ENCODE measurements at regions not wholly inside any gene's neighbourhood (a gene's known extent, or its start where the extent isn't known, plus 50 kb on each side); places are given as distances from the start of the nearest gene placed in this dataset.
A peak's percentile ranks its signal among the peaks of the same experiment; 100 is the strongest.

GRCh38 chr15:96409215-96410138 lies 79.0 kb downstream of the NR2F2 start:
- H3K9ac ChIP-seq (ENCODE audit: control insufficient read depth, extremely low read depth, insufficient read depth, low read length) = no peak overlapping the region
- no peak for FAIRE-seq
- H3K79me2 ChIP-seq (ENCODE audit: control insufficient read depth, insufficient read depth, low read length) = no peaks in the 10 kb centered on the region
- H3K36me3 ChIP-seq (ENCODE audit: control insufficient read depth in 2 of 2, extremely low read depth in 1 of 2, insufficient read depth in 2 of 2, low read length in 2 of 2) = no peaks in the 10 kb centered on the region
- H2AFZ ChIP-seq (ENCODE audit: control insufficient read depth, low read length) = no peak overlapping the region
- H4K20me1 ChIP-seq (ENCODE audit: control insufficient read depth, extremely low read depth, insufficient read depth, low read length) = no peaks in the 10 kb centered on the region
- no peak overlapping the region for H3K4me2 ChIP-seq (ENCODE audit: control insufficient read depth, extremely low read depth, insufficient read depth, low read depth, low read length)
- no peaks in the 10 kb centered on the region for H3K9me3 ChIP-seq (ENCODE audit: control insufficient read depth, low read depth, low read length)
- H3K4me1 ChIP-seq (ENCODE audit: control insufficient read depth, extremely low read depth, insufficient read depth, low read length) = no peaks in the 10 kb centered on the region
- H3K27me3 ChIP-seq (ENCODE audit: control insufficient read depth, extremely low read depth, insufficient read depth, low read length) = peaks cover 74% of the 10 kb centered on the region
- no peak overlapping the region for H3K4me3 ChIP-seq (ENCODE audit: control insufficient read depth in 2 of 3, extremely low read depth in 1 of 3, insufficient read depth in 2 of 3, low read depth in 1 of 3, low read length in 3 of 3)
- no peak overlapping the region for H3K27ac ChIP-seq (ENCODE audit: control insufficient read depth, insufficient read depth, low read length)
- dilution Hi-C loops (cut with MboI; ENCODE audit: extremely low pct_ligation_motif_present, low sequenced_read_pairs) = no loop called here
- DNase-seq (ENCODE audit: low read depth, low spot score) = no peak
- TF ChIP-seq CTCF (optimal IDR thresholded peaks at IDR 0.05 in 1 of 3, IDR thresholded peaks at IDR 0.05 in 1 of 3, conservative IDR thresholded peaks at IDR 0.05 in 1 of 3; ENCODE audit: extremely low read depth in 1 of 3, insufficient read depth in 2 of 3, low read length in 3 of 3) (no peak), EZH2 (IDR thresholded peaks at IDR 0.05; ENCODE audit: low read length) (peak; percentile 93)
- H3K9me1 ChIP-seq (ENCODE audit: control insufficient read depth, extremely low read depth, insufficient read depth, low read length) = no peaks in the 10 kb centered on the region

DNA sequence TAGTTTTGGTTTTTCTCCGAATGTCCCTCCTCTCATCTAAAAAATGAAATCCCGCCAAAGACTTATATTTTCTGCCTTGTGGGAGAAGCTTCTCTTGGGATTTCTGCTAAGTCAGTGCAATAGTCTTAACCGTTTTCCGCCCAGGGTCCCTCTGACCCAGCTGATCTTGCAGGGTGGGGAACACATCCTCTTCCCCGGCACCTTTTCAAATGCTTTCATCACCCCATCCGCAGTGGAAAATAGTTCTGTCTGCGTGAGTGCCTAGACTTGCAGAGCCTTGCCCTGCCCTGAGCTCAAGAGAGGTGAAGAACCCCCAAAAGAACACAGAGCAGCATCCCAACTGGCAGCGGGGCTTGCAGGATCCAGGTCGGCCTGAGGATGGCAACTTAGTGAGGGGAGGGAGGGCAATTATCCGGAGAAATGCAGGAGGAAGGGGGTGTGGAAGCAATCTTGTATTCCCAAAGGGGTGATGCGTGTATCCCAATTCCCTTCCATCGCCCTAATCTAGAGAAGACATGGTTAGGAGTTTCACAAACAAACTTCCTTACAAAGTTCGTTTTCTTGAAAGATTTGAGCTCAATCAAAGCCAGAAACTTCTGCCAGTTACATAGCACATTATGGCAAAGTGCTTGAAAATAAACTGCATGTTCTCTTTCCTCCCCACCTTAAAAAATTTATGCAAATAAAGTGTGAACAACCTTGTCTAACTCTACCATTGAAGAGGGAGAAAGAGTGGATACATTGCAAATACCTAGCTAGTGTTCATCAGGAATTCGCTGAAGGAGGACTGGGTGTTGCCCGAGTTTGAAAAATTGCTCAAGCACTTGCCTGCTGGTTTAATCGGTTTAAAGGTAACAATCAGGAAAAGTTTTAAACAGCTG lies 79.9 kb downstream of the NR2F2 start:
- Histone ChIP-seq H3K9me3 (ENCODE audit: control insufficient read depth, low read depth, low read length) (no peaks in the 10 kb centered on the region), H3K27me3 (ENCODE audit: control insufficient read depth, extremely low read depth, insufficient read depth, low read length) (peaks cover 81% of the 10 kb centered on the region), H3K27ac (ENCODE audit: control insufficient read depth, insufficient read depth, low read length) (no peak overlapping the region), H4K20me1 (ENCODE audit: control insufficient read depth, extremely low read depth, insufficient read depth, low read length) (no peaks in the 10 kb centered on the region), H3K4me3 (ENCODE audit: control insufficient read depth in 2 of 3, extremely low read depth in 1 of 3, insufficient read depth in 2 of 3, low read depth in 1 of 3, low read length in 3 of 3) (no peak overlapping the region), H3K4me2 (ENCODE audit: control insufficient read depth, extremely low read depth, insufficient read depth, low read depth, low read length) (no peak overlapping the region), H2AFZ (ENCODE audit: control insufficient read depth, low read length) (no peak overlapping the region), H3K9me1 (ENCODE audit: control insufficient read depth, extremely low read depth, insufficient read depth, low read length) (no peaks in the 10 kb centered on the region), H3K9ac (ENCODE audit: control insufficient read depth, extremely low read depth, insufficient read depth, low read length) (no peak overlapping the region), H3K36me3 (ENCODE audit: control insufficient read depth in 2 of 2, extremely low read depth in 1 of 2, insufficient read depth in 2 of 2, low read length in 2 of 2) (no peaks in the 10 kb centered on the region), H3K79me2 (ENCODE audit: control insufficient read depth, insufficient read depth, low read length) (no peaks in the 10 kb centered on the region), H3K4me1 (ENCODE audit: control insufficient read depth, extremely low read depth, insufficient read depth, low read length) (no peaks in the 10 kb centered on the region)
- TF ChIP-seq CTCF (optimal IDR thresholded peaks at IDR 0.05 in 1 of 3, IDR thresholded peaks at IDR 0.05 in 1 of 3, conservative IDR thresholded peaks at IDR 0.05 in 1 of 3; ENCODE audit: extremely low read depth in 1 of 3, insufficient read depth in 2 of 3, low read length in 3 of 3) = no peak
- peak; percentile 91 for TF ChIP-seq EZH2 (IDR thresholded peaks at IDR 0.05; ENCODE audit: low read length)
- no peak for DNase-seq (ENCODE audit: low read depth, low spot score)
- no peak for FAIRE-seq
- dilution Hi-C loops (cut with MboI; ENCODE audit: extremely low pct_ligation_motif_present, low sequenced_read_pairs) = no loop called here
